ENCODE measurements at regions not wholly inside any gene's neighbourhood (a gene's known extent, or its start where the extent isn't known, plus 50 kb on each side); places are given as distances from the start of the nearest gene placed in this dataset.
A peak's percentile ranks its signal among the peaks of the same experiment; 100 is the strongest.

GRCh38 chr12:41715256-41715655, 429.4 kb downstream of the GXYLT1 start:
- no peak overlapping the region for H3K4me3 Mint-ChIP-seq
- peaks cover under 1% of the 10 kb centered on the region for H3K4me1 Mint-ChIP-seq
- H3K36me3 Mint-ChIP-seq (ENCODE audit: low read depth): no peaks in the 10 kb centered on the region
- no peaks in the 10 kb centered on the region for H3K9me3 Mint-ChIP-seq
- no peaks in the 10 kb centered on the region for H3K27me3 Mint-ChIP-seq (ENCODE audit: low read depth)
- TF ChIP-seq, protein P1, sequence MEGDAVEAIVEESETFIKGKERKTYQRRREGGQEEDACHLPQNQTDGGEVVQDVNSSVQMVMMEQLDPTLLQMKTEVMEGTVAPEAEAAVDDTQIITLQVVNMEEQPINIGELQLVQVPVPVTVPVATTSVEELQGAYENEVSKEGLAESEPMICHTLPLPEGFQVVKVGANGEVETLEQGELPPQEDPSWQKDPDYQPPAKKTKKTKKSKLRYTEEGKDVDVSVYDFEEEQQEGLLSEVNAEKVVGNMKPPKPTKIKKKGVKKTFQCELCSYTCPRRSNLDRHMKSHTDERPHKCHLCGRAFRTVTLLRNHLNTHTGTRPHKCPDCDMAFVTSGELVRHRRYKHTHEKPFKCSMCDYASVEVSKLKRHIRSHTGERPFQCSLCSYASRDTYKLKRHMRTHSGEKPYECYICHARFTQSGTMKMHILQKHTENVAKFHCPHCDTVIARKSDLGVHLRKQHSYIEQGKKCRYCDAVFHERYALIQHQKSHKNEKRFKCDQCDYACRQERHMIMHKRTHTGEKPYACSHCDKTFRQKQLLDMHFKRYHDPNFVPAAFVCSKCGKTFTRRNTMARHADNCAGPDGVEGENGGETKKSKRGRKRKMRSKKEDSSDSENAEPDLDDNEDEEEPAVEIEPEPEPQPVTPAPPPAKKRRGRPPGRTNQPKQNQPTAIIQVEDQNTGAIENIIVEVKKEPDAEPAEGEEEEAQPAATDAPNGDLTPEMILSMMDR (conservative IDR thresholded peaks at IDR 0.05): no peak
- H3K27ac Mint-ChIP-seq (ENCODE audit: unreplicated experiment): no peak overlapping the region
- no peak for DNase-seq (ENCODE audit: low read depth, low spot score)

DNA sequence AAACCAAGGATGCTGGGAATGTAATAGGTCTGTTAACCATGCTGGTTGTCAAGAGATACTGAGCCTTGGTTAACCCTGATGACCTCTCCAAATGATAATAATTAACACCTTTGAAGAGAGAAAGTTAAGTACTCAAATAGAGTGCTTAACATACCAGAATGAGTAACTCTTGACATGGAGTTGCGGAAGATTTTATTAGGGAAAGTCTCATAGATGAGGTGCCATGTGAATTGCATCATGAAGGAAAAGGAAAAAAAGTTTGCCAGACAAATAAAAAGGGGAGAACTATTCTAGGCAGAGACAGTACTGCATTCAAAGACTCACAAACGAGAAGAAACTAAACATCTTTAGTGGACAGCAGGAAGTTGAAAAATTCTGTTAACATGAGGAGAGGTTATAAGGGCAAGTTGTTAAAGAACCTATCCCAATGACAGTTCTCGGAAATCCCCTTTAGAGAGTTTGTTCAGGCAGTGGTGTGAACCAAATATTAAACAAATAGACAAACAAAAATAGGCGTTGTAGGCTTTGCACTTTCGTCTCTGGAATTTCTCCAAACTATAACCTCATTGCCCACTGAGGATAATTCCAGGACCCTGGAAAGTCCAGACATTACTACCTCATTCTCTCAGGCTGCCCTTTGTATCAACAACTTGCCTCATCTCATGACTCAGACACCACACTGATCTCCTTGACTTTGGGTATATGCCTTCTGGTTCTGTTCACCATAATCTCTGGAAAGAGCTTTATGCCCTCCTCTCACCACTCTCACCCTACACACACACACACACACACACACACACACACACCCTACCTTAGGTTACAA, 435.0 kb downstream of the GXYLT1 start:
- Mint-ChIP-seq H3K36me3 (ENCODE audit: low read depth) (no peaks in the 10 kb centered on the region), H3K9me3 (no peaks in the 10 kb centered on the region), H3K4me3 (no peak overlapping the region), H3K27ac (ENCODE audit: unreplicated experiment) (peak overlapping the region; percentile 48), H3K4me1 (peaks cover 18% of the 10 kb centered on the region), H3K27me3 (ENCODE audit: low read depth) (no peaks in the 10 kb centered on the region)
- no peak for DNase-seq (ENCODE audit: low read depth, low spot score)
- TF ChIP-seq, protein P1 (conservative IDR thresholded peaks at IDR 0.05): no peak

GRCh38 chr12:41709012-41709411, 435.7 kb downstream of the GXYLT1 start:
- Mint-ChIP-seq H3K4me3 (no peak overlapping the region), H3K4me1 (peaks cover 18% of the 10 kb centered on the region), H3K27ac (ENCODE audit: unreplicated experiment) (no peak overlapping the region), H3K36me3 (ENCODE audit: low read depth) (no peaks in the 10 kb centered on the region), H3K9me3 (no peaks in the 10 kb centered on the region), H3K27me3 (ENCODE audit: low read depth) (no peaks in the 10 kb centered on the region)
- TF ChIP-seq, protein P1 (conservative IDR thresholded peaks at IDR 0.05): no peak
- no peak for DNase-seq (ENCODE audit: low read depth, low spot score)

DNA sequence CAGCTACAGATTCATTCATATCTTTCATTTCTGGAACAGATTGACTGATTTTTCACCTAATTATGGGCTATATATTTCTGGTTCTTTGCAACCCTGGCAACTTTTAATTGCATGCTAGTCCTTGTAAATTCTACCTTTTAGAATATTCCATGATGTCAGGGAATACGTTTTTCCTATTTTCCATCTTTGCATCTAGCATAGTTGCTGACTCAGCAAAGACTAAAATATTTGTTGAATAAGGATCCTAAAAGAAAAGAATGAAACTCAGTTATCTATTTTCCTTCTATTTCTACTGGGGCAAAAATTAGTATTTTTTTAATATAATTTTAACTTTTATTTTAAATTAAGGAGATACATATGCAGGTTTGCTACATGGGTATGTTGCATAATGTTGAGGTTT, 438.3 kb downstream of the GXYLT1 start:
- H3K4me1 Mint-ChIP-seq: peaks cover 18% of the 10 kb centered on the region
- H3K36me3 Mint-ChIP-seq (ENCODE audit: low read depth): no peaks in the 10 kb centered on the region
- no peak overlapping the region for H3K4me3 Mint-ChIP-seq
- no peak for DNase-seq (ENCODE audit: low read depth, low spot score)
- no peaks in the 10 kb centered on the region for H3K27me3 Mint-ChIP-seq (ENCODE audit: low read depth)
- TF ChIP-seq, protein P1 (conservative IDR thresholded peaks at IDR 0.05): no peak
- no peaks in the 10 kb centered on the region for H3K9me3 Mint-ChIP-seq
- no peak overlapping the region for H3K27ac Mint-ChIP-seq (ENCODE audit: unreplicated experiment)

DNA sequence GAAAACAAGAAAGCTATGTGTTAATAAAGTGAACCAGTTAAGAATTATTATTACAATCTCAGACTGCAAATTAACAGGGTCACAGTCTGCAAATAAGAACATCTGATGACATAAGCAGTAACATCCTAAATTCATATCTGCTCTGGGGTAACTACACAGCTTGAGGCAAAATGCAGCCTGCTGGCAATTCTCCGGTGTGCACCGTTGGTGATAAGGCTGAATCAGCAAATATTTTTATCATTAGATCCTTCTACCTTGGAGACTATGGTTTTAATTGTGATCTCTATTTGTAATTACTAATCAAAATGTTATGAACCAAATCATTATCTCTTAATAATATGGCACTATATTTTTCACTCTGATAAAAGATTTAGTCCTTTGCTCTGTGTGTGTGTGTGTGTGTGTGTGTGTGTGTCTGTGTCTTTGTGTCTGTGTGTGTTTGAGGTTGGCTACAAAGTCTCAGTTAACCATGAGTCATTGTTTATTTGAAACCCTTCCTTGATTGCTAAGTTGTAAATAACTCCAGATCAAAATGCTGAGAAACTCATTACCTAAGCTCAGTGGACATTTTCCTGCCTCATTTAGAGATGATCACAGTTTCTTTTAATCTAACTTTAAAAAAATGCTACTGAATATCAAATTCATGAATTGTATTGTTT, 442.6 kb downstream of the GXYLT1 start:
- Mint-ChIP-seq H3K27me3 (ENCODE audit: low read depth) (no peaks in the 10 kb centered on the region), H3K36me3 (ENCODE audit: low read depth) (no peaks in the 10 kb centered on the region), H3K9me3 (no peaks in the 10 kb centered on the region), H3K4me1 (no peaks in the 10 kb centered on the region), H3K4me3 (no peak overlapping the region), H3K27ac (ENCODE audit: unreplicated experiment) (no peak overlapping the region)
- no peak for DNase-seq (ENCODE audit: low read depth, low spot score)
- TF ChIP-seq, protein P1 (conservative IDR thresholded peaks at IDR 0.05): no peak
